ENCODE measurements at regions not wholly inside any gene's neighbourhood (a gene's known extent, or its start where the extent isn't known, plus 50 kb on each side); places are given as distances from the start of the nearest gene placed in this dataset.

- no CpG with 5 or more reads among the region's 2 CpGs for WGBS (ENCODE audit: extremely low coverage, insufficient coverage, insufficient read length)
- no peaks in the 10 kb centered on the region for H3K36me3 ChIP-seq (ENCODE audit: control insufficient read depth in 1 of 2, insufficient read depth in 2 of 2, low read length in 2 of 2)
These were observed 208.1 kb downstream of the DMAC1 start for GRCh38 chr9:7591501-7591900.

DNA sequence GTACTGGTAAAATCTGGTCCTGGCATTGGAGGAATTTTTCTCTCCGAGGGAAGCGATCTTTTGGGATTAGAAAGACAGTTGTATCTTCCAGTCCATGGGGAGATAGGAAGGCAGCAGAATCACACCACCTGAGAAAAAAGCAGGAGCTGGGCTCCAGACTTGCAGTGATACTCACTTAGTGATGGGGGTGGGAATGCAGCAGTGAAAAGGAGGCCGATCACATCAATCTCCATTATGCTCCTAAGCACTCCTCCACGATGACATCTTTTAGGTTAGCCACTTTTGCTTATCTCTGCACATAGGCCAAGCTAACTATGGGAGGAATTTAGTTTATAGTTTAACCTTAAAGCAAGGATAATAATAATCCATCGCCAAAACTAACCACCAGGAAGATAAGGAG lies 219.0 kb downstream of the DMAC1 start:
- Histone ChIP-seq H4K91ac (ENCODE audit: low read depth, low read length) (no peak overlapping the region), H2BK12ac (ENCODE audit: low read length) (no peak overlapping the region), H3K23ac (ENCODE audit: low read length) (no peak overlapping the region), H3K9ac (ENCODE audit: low read length) (no peak overlapping the region), H3K18ac (ENCODE audit: low read length) (no peak overlapping the region), H3K4me1 (ENCODE audit: control insufficient read depth in 1 of 2, insufficient read depth in 2 of 2, low read length in 2 of 2) (no peaks in the 10 kb centered on the region), H4K8ac (ENCODE audit: low read depth, low read length) (no peak overlapping the region), H3K4me2 (ENCODE audit: low read length) (no peak overlapping the region), H2AK5ac (ENCODE audit: low read length) (no peak overlapping the region), H3K36me3 (ENCODE audit: control insufficient read depth in 1 of 2, insufficient read depth in 2 of 2, low read length in 2 of 2) (no peaks in the 10 kb centered on the region), H2AFZ (ENCODE audit: insufficient read depth, low read length, poor library complexity) (no peak overlapping the region), H3K79me2 (ENCODE audit: control insufficient read depth, insufficient read depth, low read length, poor library complexity) (no peaks in the 10 kb centered on the region), H3K14ac (ENCODE audit: low read length) (no peak overlapping the region), H2BK120ac (ENCODE audit: insufficient read depth, low read length, poor library complexity) (no peak overlapping the region), H3K27me3 (ENCODE audit: insufficient read depth, low read length) (no peaks in the 10 kb centered on the region), H3K27ac (ENCODE audit: low read depth, low read length) (no peak overlapping the region), H3K9me3 (ENCODE audit: insufficient read depth, low read depth, low read length) (no peaks in the 10 kb centered on the region), H2BK5ac (ENCODE audit: low read depth, low read length, poor library complexity) (no peak overlapping the region), H4K12ac (ENCODE audit: low read depth, low read length) (no peak overlapping the region), H3K4ac (ENCODE audit: low read depth, low read length) (no peak overlapping the region), H3K4me3 (ENCODE audit: low read depth, low read length) (no peak overlapping the region), H3K79me1 (ENCODE audit: low read length) (no peaks in the 10 kb centered on the region)
- no peak for DNase-seq
- WGBS (ENCODE audit: extremely low coverage, insufficient coverage, insufficient read length): no CpG with 5 or more reads among the region's 5 CpGs

More at GRCh38 chr9:7591501-7591900, 208.1 kb downstream of the DMAC1 start:
- H3K4me2 ChIP-seq (ENCODE audit: low read length): no peak overlapping the region
- no peak overlapping the region for H3K4me3 ChIP-seq (ENCODE audit: low read depth, low read length)
- no peaks in the 10 kb centered on the region for H3K79me2 ChIP-seq (ENCODE audit: control insufficient read depth, insufficient read depth, low read length, poor library complexity)
- no peak overlapping the region for H2BK120ac ChIP-seq (ENCODE audit: insufficient read depth, low read length, poor library complexity)
- no peak overlapping the region for H4K91ac ChIP-seq (ENCODE audit: low read depth, low read length)
- H4K8ac ChIP-seq (ENCODE audit: low read depth, low read length): no peak overlapping the region
- no peak overlapping the region for H2AK5ac ChIP-seq (ENCODE audit: low read length)
- no peak overlapping the region for H2BK5ac ChIP-seq (ENCODE audit: low read depth, low read length, poor library complexity)
- peaks cover 2% of the 10 kb centered on the region for H3K9me3 ChIP-seq (ENCODE audit: insufficient read depth, low read depth, low read length)
- H3K14ac ChIP-seq (ENCODE audit: low read length): no peak overlapping the region
- H2AFZ ChIP-seq (ENCODE audit: insufficient read depth, low read length, poor library complexity): no peak overlapping the region
- H3K27me3 ChIP-seq (ENCODE audit: insufficient read depth, low read length): no peaks in the 10 kb centered on the region
- no peak for DNase-seq
- no peaks in the 10 kb centered on the region for H3K79me1 ChIP-seq (ENCODE audit: low read length)
- H2BK12ac ChIP-seq (ENCODE audit: low read length): no peak overlapping the region
- H3K18ac ChIP-seq (ENCODE audit: low read length): no peak overlapping the region
- no peak overlapping the region for H3K9ac ChIP-seq (ENCODE audit: low read length)
- H4K12ac ChIP-seq (ENCODE audit: low read depth, low read length): no peak overlapping the region
- no peak overlapping the region for H3K27ac ChIP-seq (ENCODE audit: low read depth, low read length)
- H3K23ac ChIP-seq (ENCODE audit: low read length): no peak overlapping the region
- no peak overlapping the region for H3K4ac ChIP-seq (ENCODE audit: low read depth, low read length)
- no peaks in the 10 kb centered on the region for H3K4me1 ChIP-seq (ENCODE audit: control insufficient read depth in 1 of 2, insufficient read depth in 2 of 2, low read length in 2 of 2)

GRCh38 chr9:7579351-7579750 lies 220.2 kb downstream of the DMAC1 start:
- H3K9me3 ChIP-seq (ENCODE audit: insufficient read depth, low read depth, low read length): no peaks in the 10 kb centered on the region

DNA sequence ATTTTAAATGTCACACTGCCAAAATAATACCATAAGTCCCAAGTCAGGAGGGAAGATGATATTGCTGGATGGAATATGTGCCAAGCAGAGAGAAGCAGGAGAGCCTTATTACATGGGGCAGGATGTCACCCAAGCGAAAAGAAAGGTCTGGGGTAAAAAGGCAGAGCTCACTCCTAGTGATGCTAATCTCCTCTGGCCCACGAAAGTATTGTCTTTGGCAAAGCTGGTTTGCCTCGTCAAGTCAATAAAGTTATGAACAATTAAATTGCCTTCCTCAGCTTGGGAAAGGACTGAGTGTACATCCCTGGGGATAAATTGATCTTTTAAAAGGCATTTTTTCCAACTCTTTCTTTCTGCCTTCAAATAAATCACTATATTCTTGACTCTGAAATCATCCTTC lies 220.6 kb downstream of the DMAC1 start:
- Histone ChIP-seq H2BK12ac (ENCODE audit: low read length) (no peak overlapping the region), H4K8ac (ENCODE audit: low read depth, low read length) (no peak overlapping the region), H2AK5ac (ENCODE audit: low read length) (no peak overlapping the region), H4K91ac (ENCODE audit: low read depth, low read length) (no peak overlapping the region), H3K4ac (ENCODE audit: low read depth, low read length) (no peak overlapping the region), H3K36me3 (ENCODE audit: control insufficient read depth in 1 of 2, insufficient read depth in 2 of 2, low read length in 2 of 2) (no peaks in the 10 kb centered on the region), H3K4me2 (ENCODE audit: low read length) (no peak overlapping the region), H4K12ac (ENCODE audit: low read depth, low read length) (no peak overlapping the region), H3K4me1 (ENCODE audit: control insufficient read depth in 1 of 2, insufficient read depth in 2 of 2, low read length in 2 of 2) (no peaks in the 10 kb centered on the region), H3K79me1 (ENCODE audit: low read length) (no peaks in the 10 kb centered on the region), H2AFZ (ENCODE audit: insufficient read depth, low read length, poor library complexity) (no peak overlapping the region), H2BK5ac (ENCODE audit: low read depth, low read length, poor library complexity) (no peak overlapping the region), H3K23ac (ENCODE audit: low read length) (no peak overlapping the region), H3K27ac (ENCODE audit: low read depth, low read length) (no peak overlapping the region), H3K14ac (ENCODE audit: low read length) (no peak overlapping the region), H3K18ac (ENCODE audit: low read length) (no peak overlapping the region), H3K9ac (ENCODE audit: low read length) (no peak overlapping the region), H3K79me2 (ENCODE audit: control insufficient read depth, insufficient read depth, low read length, poor library complexity) (no peaks in the 10 kb centered on the region), H3K9me3 (ENCODE audit: insufficient read depth, low read depth, low read length) (no peaks in the 10 kb centered on the region), H3K4me3 (ENCODE audit: low read depth, low read length) (no peak overlapping the region), H3K27me3 (ENCODE audit: insufficient read depth, low read length) (no peaks in the 10 kb centered on the region), H2BK120ac (ENCODE audit: insufficient read depth, low read length, poor library complexity) (no peak overlapping the region)
- DNase-seq: no peak
- WGBS (ENCODE audit: extremely low coverage, insufficient coverage, insufficient read length): no CpG with 5 or more reads among the region's 3 CpGs

More at GRCh38 chr9:7579351-7579750, 220.2 kb downstream of the DMAC1 start:
- Histone ChIP-seq H3K18ac (ENCODE audit: low read length) (no peak overlapping the region), H3K4ac (ENCODE audit: low read depth, low read length) (no peak overlapping the region), H3K27me3 (ENCODE audit: insufficient read depth, low read length) (no peaks in the 10 kb centered on the region), H4K12ac (ENCODE audit: low read depth, low read length) (no peak overlapping the region), H2AFZ (ENCODE audit: insufficient read depth, low read length, poor library complexity) (no peak overlapping the region), H4K8ac (ENCODE audit: low read depth, low read length) (no peak overlapping the region), H3K4me2 (ENCODE audit: low read length) (no peak overlapping the region), H3K36me3 (ENCODE audit: control insufficient read depth in 1 of 2, insufficient read depth in 2 of 2, low read length in 2 of 2) (no peaks in the 10 kb centered on the region), H3K23ac (ENCODE audit: low read length) (no peak overlapping the region), H4K91ac (ENCODE audit: low read depth, low read length) (no peak overlapping the region), H2BK12ac (ENCODE audit: low read length) (no peak overlapping the region), H3K9ac (ENCODE audit: low read length) (no peak overlapping the region), H3K4me3 (ENCODE audit: low read depth, low read length) (no peak overlapping the region), H3K4me1 (ENCODE audit: control insufficient read depth in 1 of 2, insufficient read depth in 2 of 2, low read length in 2 of 2) (no peaks in the 10 kb centered on the region), H3K79me1 (ENCODE audit: low read length) (no peaks in the 10 kb centered on the region), H2BK5ac (ENCODE audit: low read depth, low read length, poor library complexity) (no peak overlapping the region), H3K14ac (ENCODE audit: low read length) (no peak overlapping the region), H2BK120ac (ENCODE audit: insufficient read depth, low read length, poor library complexity) (no peak overlapping the region), H3K27ac (ENCODE audit: low read depth, low read length) (no peak overlapping the region), H2AK5ac (ENCODE audit: low read length) (no peak overlapping the region), H3K79me2 (ENCODE audit: control insufficient read depth, insufficient read depth, low read length, poor library complexity) (no peaks in the 10 kb centered on the region)
- no peak for DNase-seq
- WGBS (ENCODE audit: extremely low coverage, insufficient coverage, insufficient read length): no CpG with 5 or more reads among the region's 1 CpG

All from trophoblast cell (in vitro differentiated cells and primary cell).